ENCODE measurements at regions not wholly inside any gene's neighbourhood (a gene's known extent, or its start where the extent isn't known, plus 50 kb on each side); places are given as distances from the start of the nearest gene placed in this dataset.
"Not testable (repeated sequence)": the region's sequence is repeated elsewhere in the genome, so short reads cannot be mapped to it uniquely, and the experiment has no call there.

DNA sequence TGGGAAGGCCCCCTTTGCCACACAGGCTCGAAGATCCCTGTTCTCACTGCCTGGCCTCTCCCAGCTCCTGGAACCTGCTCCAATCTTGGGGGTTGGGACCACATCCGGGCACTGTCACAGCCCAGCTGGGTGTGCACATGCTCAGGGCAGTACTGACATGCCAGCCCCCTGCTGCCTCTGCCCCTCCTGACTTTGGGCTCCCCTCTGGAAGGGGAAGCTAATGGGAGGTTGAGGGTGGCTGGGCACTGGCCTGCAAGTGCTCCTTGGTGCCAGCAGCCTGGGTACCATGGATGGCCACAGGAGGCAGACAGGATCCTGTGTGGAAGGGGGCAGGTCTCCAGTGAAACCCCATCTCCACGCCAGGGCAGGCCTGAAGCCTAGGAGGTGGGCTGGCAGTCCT is 126.1 kb upstream of the NOL4 start:
- no peak for DNase-seq (ENCODE audit: low read depth in 4 of 4, low spot score in 3 of 4)

DNA sequence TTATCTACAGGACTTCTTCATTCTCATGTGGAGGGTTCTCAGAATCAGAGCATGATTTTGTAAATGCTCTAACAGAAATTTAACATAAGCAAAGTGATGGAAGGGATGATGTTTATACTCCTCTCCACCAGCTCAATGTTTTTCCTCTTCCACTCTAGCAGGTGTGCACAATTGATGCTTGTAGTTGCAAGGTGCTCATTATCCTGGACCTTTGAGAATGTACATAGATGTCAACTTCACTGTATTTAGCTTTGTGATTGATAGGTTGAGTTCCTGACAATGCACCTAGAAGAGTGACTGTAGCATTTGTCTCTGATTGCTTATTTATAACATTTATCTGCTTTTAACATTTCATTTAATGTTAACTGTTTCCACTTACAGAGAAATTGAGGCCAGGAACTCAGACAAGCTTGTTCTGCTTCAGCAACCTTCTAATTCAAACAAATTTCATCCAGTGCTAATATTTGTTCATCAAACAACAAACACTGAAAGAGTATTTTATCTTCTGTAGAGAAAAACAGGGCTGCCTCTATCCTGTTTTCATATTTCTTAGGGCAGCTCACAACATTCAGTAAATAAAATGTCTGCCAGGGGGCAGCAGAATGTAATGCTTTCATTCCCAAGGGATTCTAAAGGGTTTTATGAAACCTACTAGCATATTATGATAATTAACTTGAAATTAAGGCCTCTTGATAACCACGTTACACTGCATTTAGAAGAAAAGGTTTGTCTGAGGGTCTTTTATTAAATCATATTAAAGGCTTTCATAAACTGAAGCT is 127.9 kb upstream of the NOL4 start:
- DNase-seq (ENCODE audit: low read depth in 4 of 4, low spot score in 3 of 4): no peak

DNA sequence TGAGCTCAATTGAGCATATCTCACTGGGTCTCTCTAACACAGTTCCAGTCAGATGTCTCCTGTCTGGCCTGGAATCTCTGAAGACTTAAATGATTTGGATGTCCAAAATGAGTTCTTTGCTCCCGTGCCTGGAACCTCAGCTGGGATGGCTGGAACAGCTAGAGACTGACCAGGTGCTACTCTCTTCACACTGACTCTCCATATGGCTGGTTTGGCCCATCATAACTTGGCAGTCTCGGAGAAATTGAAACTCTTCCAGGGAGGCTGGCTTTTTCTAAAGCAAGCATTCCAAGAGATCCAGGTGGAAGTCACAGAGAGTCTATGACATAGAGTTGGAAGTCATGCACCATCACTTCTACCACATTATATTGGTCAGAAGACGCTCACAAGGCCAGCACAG is 129.6 kb upstream of the NOL4 start:
- DNase-seq (ENCODE audit: low read depth in 4 of 4, low spot score in 3 of 4): no peak

DNA sequence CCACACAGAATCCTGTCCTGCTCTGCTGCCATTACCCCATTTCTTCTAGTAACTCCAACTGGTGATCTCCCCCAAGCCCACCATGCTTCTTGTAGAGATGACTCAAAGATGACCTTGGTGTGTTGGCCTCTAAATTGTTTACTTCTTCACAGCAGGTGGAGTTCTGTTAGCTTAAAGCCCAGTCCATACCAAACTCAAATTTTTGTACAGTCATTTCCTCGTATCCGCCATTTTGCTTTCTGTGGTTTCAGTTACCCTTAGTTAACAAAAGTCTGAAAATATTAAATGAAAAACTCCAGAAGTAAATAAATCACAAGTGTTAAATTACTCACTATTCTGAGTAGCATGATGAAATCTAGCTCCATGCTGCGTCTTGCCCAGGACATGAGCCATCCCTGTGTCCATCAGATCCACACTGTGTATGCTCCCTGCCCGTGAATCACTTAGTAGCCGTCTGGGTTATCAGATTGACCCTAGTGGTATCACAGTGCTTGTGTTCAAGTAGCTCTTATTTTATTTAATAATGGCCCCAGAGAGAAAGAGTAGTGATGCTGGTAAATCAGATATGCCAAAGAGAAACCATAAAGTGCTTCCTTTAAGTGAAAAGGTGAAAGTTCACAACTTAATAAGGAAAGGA is 133.3 kb upstream of the NOL4 start:
- no peak for DNase-seq (ENCODE audit: low read depth in 4 of 4, low spot score in 3 of 4)

DNA sequence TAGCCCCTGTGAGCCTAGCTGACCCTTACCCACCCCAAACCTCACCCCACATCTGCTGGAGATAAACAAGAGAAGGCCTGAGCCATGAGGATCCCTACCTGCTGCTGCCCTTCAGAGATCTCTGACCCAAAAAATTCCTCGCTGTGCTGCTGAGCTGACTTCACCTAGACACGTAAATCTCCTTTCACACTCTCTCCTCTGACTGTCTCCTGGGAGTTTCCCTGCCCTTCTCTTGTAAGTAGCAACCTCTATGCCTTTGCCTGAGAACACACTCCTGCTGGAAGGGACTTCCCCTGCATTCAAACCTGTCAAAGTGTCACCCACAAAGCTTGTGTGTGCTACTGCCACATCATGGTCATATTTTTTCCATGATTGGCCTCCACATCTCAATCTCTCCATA is 134.2 kb upstream of the NOL4 start:
- no peak for DNase-seq (ENCODE audit: low read depth in 4 of 4, low spot score in 3 of 4)

DNA sequence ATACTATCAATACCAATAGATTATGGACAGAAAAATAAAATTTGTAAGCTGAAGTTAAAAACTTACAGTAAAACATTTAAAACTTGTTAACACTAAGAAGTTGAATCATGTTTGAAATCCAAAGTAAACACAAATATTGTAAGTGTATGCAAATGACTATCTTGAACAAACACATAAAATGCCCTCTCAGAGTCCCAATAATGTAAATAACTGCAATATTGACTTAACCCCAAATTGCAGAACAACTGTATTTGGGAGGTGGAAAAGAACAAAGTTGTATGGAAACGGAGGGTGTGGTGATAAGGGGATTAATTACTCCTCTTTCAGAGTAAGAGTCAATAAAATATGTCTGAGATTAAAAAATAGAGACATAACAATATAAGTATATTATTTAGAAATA is 140.0 kb upstream of the NOL4 start:
- DNase-seq (ENCODE audit: low read depth in 4 of 4, low spot score in 3 of 4): no peak

DNA sequence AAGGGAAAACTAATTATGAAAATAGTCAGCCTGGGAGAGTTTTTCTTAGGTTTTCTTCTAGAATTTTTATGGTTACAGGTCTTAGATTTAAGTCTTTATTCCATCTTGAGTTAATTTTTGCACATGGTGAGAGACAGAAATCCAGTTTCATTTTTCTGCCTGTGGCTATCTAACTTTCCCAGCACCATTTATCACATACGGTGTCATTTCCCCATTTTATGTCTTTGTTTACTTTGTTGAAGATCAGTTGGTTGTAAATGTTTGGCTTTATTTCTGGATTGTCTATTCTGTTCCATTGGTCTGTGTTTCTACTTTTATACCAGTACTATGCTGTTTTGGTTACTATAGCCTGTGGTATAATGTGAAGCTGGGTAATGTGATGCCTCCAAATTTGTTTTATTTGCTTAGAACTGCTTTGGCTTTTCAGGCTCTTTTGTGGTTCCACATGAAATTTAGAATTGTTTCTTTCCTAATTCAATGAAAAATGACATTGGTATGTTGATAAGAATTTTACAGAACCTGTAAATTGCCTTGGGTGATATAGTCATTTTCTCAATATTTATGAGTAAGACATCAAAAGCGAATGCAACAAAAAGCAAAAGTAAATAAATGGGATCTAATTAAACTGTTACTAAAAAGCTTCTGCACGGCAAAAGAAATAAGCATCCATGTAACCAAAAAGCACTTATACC is 146.1 kb upstream of the NOL4 start:
- no peak for DNase-seq (ENCODE audit: low read depth in 4 of 4, low spot score in 3 of 4)

DNA sequence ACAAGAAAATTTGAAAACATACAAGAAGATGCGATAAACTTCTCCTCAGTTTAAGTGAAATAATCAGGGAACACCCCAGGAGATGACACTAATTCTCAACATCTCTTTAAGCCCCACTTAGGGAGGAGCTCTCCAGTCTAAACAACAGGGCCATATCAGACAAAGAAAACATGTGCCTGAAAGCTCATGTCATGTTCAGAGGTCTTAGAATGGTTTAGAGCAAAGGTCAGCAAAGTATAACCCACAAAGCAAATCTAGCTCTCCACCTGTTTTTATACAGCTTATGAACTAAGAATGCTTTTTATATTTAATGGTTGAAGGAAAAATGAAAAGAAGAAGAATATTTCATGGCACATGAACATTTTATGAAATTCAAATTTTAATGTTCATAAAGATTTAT is 155.6 kb upstream of the NOL4 start:
- DNase-seq (ENCODE audit: low read depth in 4 of 4, low spot score in 3 of 4): no peak

DNA sequence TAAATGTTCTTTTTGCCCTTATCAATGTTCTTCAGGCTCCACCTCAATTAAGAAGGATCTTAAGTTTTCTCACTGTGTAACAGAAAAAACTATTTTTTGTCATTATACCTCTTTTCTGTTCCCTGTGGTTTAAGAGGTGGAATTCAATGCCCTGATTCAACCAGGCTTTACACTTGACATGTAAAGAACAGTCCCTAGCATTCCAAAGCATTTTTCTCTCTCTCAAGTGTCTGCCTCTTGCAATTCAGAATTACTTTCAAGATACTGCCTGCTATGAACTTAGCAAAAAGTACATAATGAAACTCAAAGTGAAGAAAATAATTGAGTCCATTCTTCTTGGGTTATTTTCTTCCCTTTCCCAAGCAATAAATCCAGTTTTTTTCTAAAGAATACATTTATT is 160.6 kb upstream of the NOL4 start:
- no peak for DNase-seq (ENCODE audit: low read depth in 4 of 4, low spot score in 3 of 4)

DNA sequence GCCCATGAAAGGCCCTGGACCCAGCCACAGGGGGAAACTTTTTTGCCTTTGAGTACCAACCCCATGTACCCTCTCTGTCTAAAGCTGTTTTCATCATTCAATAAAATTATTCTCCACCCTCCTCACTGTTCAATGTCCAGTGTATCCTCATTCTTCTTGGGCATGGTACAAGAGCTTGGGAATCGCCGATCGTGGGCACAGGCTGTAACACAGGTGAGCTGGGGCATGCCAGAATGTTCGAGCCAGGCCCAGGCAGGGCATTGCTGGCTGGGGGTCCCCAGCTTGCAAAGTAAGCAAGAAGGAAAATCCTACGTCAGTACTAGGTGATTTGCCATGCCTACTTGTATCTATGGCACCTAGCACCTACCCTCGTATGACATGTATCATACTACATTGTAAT is 162.1 kb upstream of the NOL4 start:
- DNase-seq (ENCODE audit: low read depth in 4 of 4, low spot score in 3 of 4): no peak

DNA sequence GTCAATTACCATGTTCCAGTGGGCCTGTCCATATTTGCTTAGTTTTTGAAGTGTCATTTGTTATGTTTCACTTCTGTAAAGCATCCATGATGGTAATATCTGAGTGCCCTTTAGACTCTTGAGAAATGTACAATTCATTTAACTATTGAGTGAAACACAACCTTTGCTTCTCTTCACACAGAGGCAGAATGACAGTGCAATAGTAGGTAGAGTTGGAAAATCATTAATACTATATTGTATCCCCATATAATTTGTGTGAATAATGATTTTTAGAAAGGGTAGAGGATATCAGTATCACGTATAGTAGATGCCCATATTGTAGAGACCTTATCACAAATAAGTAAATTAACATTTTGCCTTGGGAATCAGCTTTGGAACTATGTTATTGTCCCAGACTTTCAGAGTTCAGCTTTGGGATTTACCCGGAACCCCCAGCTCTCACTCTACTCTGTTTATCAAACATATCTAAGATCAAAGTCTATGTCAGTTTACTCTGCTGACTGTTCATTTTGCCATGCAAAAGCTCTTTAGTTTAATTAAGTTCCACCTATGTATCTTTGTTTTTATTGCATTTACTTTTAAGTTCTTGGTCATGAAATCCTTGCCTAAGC is 172.7 kb upstream of the NOL4 start:
- DNase-seq (ENCODE audit: low read depth in 4 of 4, low spot score in 3 of 4): no peak

DNA sequence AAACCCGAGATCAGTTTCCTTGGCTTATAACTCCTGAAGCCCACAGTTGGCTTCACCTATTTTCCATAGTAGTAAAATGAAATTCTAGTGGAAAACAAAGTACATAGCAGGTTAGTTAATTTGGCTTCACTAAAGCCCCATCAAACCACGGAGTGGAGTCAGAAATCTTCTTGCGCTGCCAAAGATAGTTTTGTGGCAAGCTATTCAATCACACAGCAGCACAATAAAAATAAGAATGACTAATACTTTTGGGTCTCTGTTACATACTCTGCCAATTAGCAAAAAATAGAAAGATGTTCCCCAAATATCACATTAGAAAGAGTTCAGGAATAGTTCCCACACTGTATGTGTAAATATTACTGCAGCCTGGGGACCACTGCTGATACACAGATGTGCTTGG is 175.2 kb upstream of the NOL4 start:
- DNase-seq (ENCODE audit: low read depth in 4 of 4, low spot score in 3 of 4): no peak

DNA sequence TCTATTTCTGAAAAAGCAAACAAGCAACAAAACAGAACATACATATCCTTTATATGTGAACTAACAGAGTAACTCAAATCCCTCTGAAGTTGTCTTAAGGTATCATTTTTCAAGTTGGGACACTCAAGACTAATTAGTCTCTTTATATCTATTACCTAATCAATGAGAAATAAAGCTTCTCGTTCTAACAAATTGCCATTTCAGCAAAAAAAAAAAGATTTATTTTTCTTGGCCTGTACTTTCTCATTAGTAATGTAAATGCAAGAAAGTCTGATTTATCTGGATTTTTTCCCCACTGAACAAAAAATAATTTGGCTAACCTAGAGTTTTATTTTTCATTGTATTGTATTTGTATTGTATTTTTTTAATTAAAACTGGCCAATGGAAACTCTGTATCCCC is 176.1 kb upstream of the NOL4 start:
- no peak for DNase-seq (ENCODE audit: low read depth in 4 of 4, low spot score in 3 of 4)

DNA sequence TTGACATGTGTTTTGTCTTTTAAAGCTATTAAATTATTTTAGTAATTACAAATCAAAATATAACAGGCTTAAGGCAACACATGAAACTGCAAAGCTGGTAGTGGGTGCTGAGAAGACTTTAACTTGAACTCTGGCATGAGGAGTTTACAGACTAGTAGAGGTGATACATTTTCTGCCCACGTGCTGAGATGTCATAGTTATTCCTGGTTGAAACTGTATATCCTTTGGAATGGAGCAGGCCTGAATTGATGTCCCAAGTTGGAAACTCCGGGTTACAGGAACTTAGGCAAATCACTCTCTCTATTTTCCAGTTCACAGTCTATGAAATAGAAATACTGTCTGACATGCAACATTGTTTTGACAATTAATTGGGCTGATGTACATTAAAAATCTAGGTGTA is 177.1 kb upstream of the NOL4 start:
- DNase-seq (ENCODE audit: low read depth in 4 of 4, low spot score in 3 of 4): no peak

DNA sequence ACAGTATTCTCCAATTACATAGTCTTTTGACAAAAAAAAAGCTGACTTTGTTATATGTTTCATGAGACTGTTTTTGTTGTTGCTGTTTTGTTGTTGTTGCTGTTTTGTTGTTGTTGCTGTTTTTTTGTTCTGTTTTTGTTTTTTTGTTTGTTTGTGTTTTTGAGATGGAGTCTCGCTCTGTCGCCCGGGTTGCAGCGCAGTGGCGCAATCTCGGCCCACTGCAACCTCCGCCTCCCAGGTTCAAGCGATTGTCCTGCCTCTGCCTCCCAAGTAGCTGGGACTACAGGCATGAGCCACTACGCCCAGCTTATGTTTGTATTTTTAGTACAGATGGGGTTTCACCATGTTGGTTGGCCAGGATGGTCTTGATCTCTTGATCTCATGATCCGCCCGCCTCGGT is 182.8 kb upstream of the NOL4 start:
- not testable (repeated sequence) for DNase-seq (ENCODE audit: low read depth in 4 of 4, low spot score in 3 of 4)

DNA sequence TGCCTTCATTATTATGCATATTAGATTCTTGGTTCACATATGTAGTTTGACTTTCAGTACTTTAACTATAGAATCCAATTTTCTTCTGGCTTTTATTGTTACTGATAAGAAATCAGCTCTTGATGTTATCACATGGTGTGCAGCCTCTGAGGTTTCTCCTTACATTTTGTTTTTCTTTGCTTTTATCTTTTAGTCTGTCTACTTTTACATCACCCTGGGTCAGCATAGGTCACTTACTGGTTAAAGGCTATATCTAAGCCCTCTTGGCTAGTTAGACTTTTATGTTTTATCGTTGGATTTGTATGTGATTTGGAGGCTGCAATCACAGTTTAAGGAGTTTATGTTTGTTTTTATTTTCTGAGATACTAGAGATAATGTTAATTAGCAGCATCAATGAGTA is 187.2 kb upstream of the NOL4 start:
- DNase-seq (ENCODE audit: low read depth in 4 of 4, low spot score in 3 of 4): no peak

DNA sequence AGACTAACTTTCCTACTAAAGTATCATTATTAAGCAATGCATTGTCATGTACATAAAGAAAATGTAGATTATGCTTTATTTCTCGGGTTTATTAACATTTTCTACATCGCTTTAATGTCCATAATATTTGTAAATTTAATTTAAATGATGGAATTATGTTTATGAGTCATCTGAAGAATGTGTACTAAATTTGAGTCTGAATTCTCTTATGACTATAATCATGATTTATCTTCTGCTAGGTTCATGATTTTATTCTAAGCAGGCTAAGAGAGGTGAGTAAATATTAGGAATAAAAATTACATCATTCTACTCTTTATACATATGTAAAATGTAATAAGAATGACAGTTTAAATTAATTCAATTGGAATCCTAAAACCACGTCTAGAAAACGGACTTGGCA is 206.3 kb upstream of the NOL4 start:
- DNase-seq (ENCODE audit: low read depth in 4 of 4, low spot score in 3 of 4): no peak

DNA sequence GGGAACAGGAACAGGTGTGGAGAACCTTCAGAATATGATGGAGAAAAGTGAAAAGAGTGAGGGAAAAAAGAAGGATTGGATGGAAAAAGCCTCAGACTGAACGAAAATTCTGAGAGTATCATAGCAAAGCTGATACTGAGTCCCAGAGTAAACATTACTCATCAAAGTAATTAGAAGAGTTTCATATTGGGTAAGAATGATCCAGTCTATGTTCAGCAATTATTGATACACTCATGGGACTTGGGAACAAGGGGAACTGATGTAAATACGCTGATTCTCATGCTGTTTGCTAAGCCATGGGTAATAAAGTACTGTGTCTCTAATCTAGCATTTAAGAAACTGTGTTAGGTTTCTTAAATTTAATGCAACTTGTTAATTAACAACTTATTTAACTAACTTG is 219.9 kb upstream of the NOL4 start:
- no peak for DNase-seq (ENCODE audit: low read depth in 4 of 4, low spot score in 3 of 4)

DNA sequence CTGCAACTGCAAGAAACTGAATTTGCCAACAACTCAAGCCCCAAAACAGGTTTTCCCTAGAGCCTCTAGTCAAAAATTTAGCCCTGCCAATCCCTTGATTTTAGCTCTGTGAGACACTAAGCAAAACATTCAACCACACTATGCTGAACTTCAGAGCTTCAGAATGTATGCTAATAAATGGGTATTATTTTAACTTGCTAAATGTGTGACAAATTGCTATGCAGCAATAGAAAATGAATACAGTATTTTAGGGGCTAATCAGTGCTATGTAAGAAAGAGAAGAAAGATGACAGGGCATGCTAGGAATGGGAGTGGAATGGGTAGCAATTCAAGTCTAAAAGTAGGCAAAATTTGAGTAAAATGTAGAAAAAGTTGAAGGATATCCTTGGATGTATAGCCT is 223.9 kb upstream of the NOL4 start:
- no peak for DNase-seq (ENCODE audit: low read depth in 4 of 4, low spot score in 3 of 4)

DNA sequence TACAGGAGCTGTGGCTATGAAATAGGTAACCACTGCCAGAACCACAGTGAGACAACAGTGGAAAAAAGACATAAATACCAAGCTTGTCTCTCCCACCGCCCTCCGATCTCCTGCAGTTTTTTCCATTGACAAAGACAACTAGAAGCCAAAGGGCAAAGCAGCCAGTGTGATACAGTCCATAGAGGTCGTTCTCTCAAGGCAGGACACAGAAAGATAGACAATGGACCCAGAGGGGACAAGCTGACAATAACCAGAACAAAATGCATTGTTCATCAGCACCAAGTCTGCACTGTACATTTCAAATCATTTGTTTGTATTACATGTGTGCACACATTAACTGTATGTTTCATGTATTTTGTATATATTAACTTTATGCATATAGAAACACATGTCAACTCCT is 233.0 kb upstream of the NOL4 start:
- no peak for DNase-seq (ENCODE audit: low read depth in 4 of 4, low spot score in 3 of 4)

DNA sequence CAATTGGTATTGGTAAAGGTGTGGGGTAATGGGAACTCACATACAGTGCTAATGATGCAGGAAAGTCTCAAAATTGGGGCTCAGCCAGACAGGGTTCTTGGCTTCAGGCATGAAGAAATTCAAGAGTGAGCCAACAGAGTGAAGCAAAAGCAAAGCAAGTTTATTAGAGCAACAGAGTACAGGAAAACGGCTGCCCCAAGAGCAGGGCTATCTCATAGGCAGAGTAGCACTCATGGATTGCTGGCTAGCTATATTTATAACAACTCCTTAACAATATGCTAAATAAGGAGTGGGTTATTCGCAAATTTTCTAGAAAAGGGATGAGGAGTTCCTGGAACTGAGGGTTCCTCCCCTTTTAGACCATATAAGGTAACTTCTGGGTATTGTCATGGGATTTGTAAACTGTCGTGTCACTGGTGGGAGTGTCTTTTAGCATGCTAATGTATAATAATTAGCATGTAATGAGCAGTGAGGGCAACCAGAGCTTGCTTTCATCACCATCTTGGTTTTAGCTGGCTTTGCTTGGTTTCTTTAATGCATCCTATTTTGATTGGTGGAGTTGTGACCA is 233.8 kb upstream of the NOL4 start:
- no peak for DNase-seq (ENCODE audit: low read depth in 4 of 4, low spot score in 3 of 4)
